ENCODE measurements at regions not wholly inside any gene's neighbourhood (a gene's known extent, or its start where the extent isn't known, plus 50 kb on each side); places are given as distances from the start of the nearest gene placed in this dataset.
"Not testable (repeated sequence)": the region's sequence is repeated elsewhere in the genome, so short reads cannot be mapped to it uniquely, and the experiment has no call there.

- DNase-seq (ENCODE audit: low read depth in 2 of 2) = no peak
These were observed 228.5 kb downstream of the DLL1 start for GRCh38 chr6:170062209-170062914.

DNA sequence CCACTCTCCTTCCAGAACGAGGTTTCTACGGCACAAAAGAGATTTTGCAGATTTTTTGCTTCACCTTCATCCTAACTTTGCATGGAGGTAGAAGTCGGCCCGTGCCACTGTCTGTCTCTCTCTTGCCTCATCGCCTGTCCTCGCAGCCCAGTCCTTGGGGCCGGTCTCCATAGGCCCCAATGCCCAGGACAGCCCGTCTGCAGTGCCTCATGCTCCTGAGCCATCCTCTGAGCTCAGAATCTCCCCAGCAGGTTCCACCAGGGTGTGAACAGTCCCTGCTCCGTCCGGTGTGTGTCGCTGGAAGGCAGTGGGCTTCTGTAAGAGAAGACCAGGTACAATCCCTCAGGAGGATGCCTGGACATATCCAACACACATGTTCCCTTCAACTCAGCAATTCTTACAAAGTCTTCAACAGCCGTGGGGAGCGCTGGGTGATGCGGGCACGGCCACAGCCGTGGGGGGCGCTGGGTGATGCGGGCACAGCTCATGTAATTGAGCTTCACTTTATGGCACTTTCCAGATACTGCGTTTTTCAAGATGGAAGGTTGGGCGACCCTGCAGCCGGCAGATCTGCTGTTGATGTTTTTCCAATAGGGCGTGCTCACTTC lies 231.9 kb downstream of the DLL1 start:
- DNase-seq (ENCODE audit: low read depth in 2 of 2) = no peak

GRCh38 chr6:170057961-170058877 lies 232.7 kb downstream of the DLL1 start:
- no peak for DNase-seq (ENCODE audit: low read depth in 2 of 2)

DNA sequence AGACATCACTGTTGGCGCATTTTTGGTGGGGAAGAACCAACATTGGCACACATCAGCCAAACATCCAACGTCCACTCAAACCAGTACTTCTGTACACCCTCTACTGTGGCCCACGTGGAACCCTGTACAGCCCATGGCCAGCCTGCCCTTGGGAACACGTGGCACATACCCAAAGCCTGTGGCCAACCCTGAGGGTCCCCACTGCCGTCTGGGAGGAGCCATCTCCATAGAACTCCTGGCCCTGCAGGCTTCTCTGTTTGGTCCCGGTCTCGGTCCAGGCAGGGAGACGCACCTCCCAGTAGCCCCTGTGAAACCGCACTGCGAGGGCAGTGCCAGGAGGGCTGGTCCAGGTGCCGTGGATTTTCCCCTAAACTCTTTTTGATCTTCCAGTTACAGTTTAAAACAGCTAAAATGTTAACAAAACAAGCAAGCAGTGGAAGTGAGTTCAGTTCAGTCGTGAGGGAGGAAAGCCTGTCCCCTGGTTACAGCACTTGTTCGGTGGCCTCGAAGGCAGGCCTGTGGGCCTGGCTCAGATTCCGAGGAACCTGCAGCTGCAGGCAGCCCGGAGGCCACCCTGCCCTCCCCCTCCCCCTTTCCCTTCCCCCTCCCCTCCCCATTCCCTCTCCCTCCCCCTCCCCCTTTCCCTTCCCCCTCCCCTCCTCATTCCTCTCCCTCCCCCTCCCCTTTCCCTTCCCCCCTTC lies 233.7 kb downstream of the DLL1 start:
- no peak for DNase-seq (ENCODE audit: low read depth in 2 of 2)

DNA sequence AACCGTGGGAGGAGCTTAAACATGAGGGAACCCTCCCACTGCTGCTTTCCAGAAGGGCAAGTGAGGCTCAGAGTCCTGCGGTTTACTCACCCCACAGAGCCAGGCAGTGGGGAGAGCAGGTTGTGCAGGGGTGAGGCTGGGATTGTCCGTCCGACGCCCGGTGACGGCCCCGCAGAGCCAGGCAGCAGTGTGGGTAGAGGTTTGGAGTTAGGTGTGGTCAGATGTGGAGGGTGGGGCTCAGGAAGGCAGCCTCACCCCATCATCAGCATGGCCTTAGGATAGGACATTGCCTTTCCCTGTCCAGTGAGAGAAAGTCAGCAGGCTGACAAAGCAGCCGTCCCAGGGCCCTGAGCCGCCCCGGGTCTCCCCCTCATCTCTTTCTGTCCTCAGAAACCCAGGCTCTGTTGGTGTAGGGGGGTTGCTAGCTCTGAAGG lies 234.6 kb downstream of the DLL1 start:
- DNase-seq (ENCODE audit: low read depth in 2 of 2) = no peak

DNA sequence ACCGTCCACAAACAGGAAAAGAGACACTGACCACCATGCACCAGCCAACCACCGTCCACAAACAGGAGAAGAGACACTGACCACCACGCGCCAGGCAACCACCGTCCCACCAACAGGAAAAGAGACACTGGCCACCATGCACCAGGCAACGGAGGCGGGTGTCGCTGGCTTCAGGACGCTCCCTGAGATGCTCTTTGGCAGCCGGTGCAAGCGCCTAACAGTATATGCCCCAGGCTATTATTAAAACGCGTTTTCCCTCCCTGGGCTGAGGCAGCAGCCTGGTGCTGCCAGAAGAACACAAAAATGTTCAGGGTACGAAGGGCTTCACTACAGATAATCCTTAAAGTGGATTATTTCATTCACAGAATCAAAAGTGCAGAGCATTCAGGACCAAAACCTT lies 235.1 kb downstream of the DLL1 start:
- DNase-seq (ENCODE audit: low read depth in 2 of 2) = not testable (repeated sequence)

DNA sequence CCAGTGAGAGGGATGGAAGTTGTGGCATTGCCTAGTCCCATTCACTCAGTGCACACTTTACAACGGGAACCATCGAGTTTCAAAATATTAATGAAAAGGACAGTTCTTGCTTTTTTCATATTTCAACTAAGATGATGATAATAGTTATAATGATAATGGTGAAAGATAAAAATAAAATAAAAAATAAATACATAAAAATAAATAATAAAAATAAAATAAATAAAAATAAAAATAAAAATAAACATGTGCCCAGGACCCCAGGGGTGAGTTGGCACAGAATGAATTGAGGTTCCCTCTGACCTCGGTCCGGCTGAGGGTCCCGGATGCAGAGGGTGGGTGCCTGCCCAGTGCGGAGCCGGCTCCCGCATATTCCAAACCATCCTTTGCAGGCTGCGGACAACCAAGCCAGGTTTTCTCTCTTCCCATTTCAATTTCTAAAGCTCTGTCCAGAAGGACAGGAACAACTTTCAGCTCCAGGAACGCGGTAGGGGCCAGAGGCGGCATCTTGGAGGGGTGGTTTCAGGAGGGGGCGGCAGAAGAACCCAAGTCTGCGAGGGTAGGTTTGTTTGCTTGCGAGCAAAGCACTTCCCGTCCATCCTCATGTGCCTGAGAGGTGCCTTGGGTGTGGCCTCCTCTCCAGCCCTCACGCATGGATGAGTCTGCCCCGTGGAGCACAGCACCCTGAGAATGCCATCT lies 236.8 kb downstream of the DLL1 start:
- DNase-seq (ENCODE audit: low read depth in 2 of 2) = no peak

DNA sequence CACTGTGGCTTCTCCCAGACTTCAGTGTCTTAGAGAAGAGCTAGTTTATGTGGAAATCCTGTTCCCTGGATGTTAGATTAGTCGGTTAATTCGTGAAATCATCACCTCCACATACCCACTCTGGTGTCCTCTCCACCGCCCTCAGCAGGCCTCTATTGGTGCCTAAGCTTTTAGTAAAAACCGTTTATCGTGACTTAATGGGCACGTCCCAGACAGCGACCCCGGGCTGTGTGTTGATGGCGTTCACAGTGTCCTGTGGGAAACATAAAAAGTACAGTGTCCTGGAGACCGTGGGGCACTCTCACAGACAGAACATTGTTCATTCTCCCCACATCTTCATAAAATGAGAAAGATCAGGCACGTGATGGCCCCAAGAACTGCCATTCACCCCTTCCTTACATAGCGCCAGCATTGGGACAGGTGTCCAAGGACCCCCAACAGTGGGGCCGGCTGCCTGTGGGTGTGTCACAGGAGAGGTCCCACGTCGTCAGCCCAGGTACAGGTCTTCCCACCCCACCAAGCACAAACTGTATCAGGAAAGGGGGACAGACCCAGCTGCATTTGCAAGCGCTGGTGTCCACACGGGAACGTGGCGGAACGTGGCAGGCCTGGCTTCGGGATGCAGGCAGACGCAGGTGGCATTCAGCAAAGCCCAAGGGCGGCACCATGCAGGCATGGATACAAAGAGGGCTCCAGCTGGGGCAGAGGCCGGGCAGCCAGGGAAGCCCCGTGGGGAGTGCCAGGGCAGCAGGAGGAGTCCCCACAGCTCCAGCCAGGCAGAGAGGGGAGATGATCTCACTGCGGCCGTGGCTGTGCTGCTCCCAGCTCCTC lies 237.7 kb downstream of the DLL1 start:
- DNase-seq (ENCODE audit: low read depth in 2 of 2) = no peak

GRCh38 chr6:170051229-170052172 lies 239.4 kb downstream of the DLL1 start:
- no peak for DNase-seq (ENCODE audit: low read depth in 2 of 2)

DNA sequence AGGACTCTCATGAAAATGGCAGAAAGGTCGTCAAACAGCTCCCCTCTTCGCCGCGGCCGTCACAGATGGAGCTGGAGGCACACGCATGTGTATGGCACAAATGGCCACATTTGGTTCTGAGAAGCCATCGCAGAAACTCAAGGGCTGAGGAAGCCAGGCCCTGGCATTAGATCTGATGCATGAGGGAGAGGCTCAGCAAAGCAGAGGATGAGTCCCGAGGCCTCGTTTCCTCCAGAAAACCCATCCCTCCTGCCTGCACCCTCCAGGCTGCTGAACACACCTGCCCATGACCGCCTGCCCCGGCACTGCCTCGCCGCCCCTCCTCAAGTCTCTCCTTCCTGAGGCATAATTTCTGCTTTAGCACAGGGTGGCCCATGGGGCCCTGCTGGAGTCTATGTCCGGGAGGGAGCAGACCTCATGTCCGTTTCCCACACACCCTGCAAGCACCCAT lies 240.3 kb downstream of the DLL1 start:
- DNase-seq (ENCODE audit: low read depth in 2 of 2) = no peak

GRCh38 chr6:170049641-170050561 lies 241.0 kb downstream of the DLL1 start:
- DNase-seq (ENCODE audit: low read depth in 2 of 2) = peak; percentile 14 to 19

- no peak for DNase-seq (ENCODE audit: low read depth in 2 of 2)
These were observed 242.1 kb downstream of the DLL1 start for GRCh38 chr6:170048615-170049256.

DNA sequence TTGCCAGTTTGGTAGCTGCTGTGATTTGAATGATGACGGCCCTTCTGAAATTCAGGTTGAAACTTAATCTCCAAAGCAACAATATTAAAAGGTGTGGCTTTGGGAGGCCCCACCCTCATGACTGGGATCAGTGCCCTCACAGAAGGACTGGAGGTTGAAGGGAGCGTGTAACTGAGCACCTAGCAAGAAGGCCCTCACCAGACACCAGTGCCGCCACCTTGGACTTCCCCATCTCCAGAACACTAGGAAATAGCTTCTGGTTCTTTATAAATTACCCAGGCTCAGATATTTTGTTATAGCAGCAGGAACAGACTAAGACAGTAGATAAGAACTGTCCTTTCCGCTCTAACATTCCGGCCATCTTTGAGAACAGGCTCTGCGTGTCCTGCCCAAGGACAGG lies 243.1 kb downstream of the DLL1 start:
- no peak for DNase-seq (ENCODE audit: low read depth in 2 of 2)

GRCh38 chr6:170046791-170047626 lies 243.9 kb downstream of the DLL1 start:
- peak; percentile 13 to 15 for DNase-seq (ENCODE audit: low read depth in 2 of 2)

GRCh38 chr6:170045981-170046667 lies 244.8 kb downstream of the DLL1 start:
- DNase-seq (ENCODE audit: low read depth in 2 of 2) = no peak

- no peak for DNase-seq (ENCODE audit: low read depth in 2 of 2)
These were observed 245.3 kb downstream of the DLL1 start for GRCh38 chr6:170045563-170045960.

Measured in fibroblast of skin of left quadriceps (primary cell).